Nephron (organoid): ENCODE measurements at regions not wholly inside any gene's neighbourhood (a gene's known extent, or its start where the extent isn't known, plus 50 kb on each side); places are given as distances from the start of the nearest gene placed in this dataset.

Source experiments
- H3K27ac Mint-ChIP-seq, 3 experiments: 2 replicates each; pipeline ENCODE4 v1.8.0; 2020; ENCODE audit warnings: mixed read lengths in 3 of 3, mild to moderate bottlenecking in 2 of 3, moderate library complexity in 1 of 3
- H3K27me3 Mint-ChIP-seq: 2 replicates; pipeline ENCODE4 v1.8.0; 2021; ENCODE audit warnings: low read depth, mild to moderate bottlenecking, moderate library complexity, mixed read lengths
- H3K36me3 Mint-ChIP-seq: 2 replicates; pipeline ENCODE4 v1.8.0; 2020; ENCODE audit warnings: low read depth, mixed read lengths
- H3K4me1 Mint-ChIP-seq: 2 replicates; pipeline ENCODE4 v1.8.0; 2020; ENCODE audit warnings: mixed read lengths
- H3K4me3 Mint-ChIP-seq, 3 experiments: 2 replicates each; pipeline ENCODE4 v1.8.0; 2020; ENCODE audit warnings: mild to moderate bottlenecking in 3 of 3, mixed read lengths in 3 of 3, moderate library complexity in 2 of 3
- H3K9me3 Mint-ChIP-seq: 2 replicates; pipeline ENCODE4 v1.8.0; 2020; ENCODE audit warnings: mixed read lengths
- CTCF ChIP-seq, 3 experiments: fragments of 200-600 bp; sonication (generic); IDR thresholded peaks; one replicate each; pipeline ENCODE4 v1.5.0; 2021; ENCODE audit warnings: antibody characterized with exemption in 3 of 3; ENCODE audit not compliant: unreplicated experiment in 3 of 3

DNA sequence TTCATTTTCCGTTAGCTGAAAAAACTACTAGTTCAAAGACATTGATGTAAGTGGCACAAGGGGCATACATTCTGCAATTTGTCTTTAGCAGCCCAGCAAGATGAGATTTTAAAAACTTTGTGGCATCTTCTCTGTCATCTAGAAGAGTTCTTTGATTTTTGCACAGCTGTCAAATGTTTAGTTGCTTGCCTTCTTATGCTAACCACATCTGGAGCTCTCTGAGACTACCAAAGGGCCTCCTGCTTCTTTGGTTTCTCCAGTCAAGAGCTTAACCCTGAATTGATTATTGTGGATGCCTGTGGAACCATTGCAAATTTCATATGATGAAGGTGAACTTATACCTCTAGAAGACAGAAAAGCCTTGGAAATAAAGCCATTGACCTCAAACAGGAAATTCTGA lies 468.7 kb upstream of the RGMA start:
- H3K27ac Mint-ChIP-seq, result no peak overlapping the region
- H3K9me3 Mint-ChIP-seq, result no peaks in the 10 kb centered on the region
- H3K4me3 Mint-ChIP-seq, result no peak overlapping the region
- H3K36me3 Mint-ChIP-seq, result no peaks in the 10 kb centered on the region
- TF ChIP-seq CTCF (IDR thresholded peaks at IDR 0.05; ENCODE audit: unreplicated experiment in 3 of 3), result no peak
- peaks cover 6% of the 10 kb centered on the region for H3K4me1 Mint-ChIP-seq
- H3K27me3 Mint-ChIP-seq, result peaks cover 6% of the 10 kb centered on the region

- no peak for TF ChIP-seq CTCF (IDR thresholded peaks at IDR 0.05; ENCODE audit: unreplicated experiment in 3 of 3)
- peaks cover 6% of the 10 kb centered on the region for H3K27me3 Mint-ChIP-seq
- H3K4me3 Mint-ChIP-seq, result no peak overlapping the region
- H3K9me3 Mint-ChIP-seq, result peaks cover 3% of the 10 kb centered on the region
- H3K27ac Mint-ChIP-seq, result no peak overlapping the region
- H3K36me3 Mint-ChIP-seq, result no peaks in the 10 kb centered on the region
- H3K4me1 Mint-ChIP-seq, result no peaks in the 10 kb centered on the region
These were observed 464.3 kb upstream of the RGMA start for GRCh38 chr15:93553167-93553935.

- Mint-ChIP-seq H3K4me3 (no peak overlapping the region), H3K27me3 (peaks cover 4% of the 10 kb centered on the region), H3K27ac (no peak overlapping the region), H3K9me3 (peaks cover 14% of the 10 kb centered on the region), H3K36me3 (no peaks in the 10 kb centered on the region), H3K4me1 (peaks cover 5% of the 10 kb centered on the region)
- no peak for TF ChIP-seq CTCF (IDR thresholded peaks at IDR 0.05; ENCODE audit: unreplicated experiment in 3 of 3)
These were observed 454.1 kb upstream of the RGMA start for GRCh38 chr15:93543093-93543492.

DNA sequence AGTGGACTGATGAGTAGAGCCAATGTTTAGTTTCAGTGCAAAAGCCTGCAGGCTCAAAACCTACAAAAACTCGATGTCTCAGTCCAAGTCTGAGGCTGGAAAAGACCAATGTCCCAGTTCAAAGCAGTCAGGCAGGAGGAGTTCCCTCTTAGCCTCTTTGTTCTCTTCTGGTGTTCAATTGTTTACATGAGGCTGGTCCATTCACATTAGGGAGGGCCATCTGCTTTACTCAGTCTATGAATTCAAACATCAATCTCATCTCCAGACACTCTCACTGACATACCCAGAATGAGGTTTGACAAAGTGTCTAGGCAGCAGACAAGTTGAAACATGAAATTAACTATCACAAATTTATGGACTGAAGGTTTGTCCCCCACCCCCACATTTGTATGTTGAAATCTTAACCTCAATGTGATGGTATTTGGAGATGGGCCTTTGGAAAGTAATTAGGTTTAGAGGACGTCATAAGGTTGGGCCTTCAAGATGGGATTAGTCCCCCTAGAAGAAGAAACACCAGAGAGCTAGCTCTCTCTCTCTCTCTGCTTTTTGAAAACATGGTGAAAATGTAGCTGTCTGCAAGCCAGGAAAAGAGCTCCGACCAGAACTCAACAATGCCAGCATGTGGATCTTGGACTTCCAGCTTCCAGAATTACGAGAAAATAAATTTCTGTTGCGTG lies 438.5 kb upstream of the RGMA start:
- no peak overlapping the region for H3K4me3 Mint-ChIP-seq
- no peaks in the 10 kb centered on the region for H3K36me3 Mint-ChIP-seq
- peaks cover 24% of the 10 kb centered on the region for H3K4me1 Mint-ChIP-seq
- H3K9me3 Mint-ChIP-seq, result no peaks in the 10 kb centered on the region
- H3K27ac Mint-ChIP-seq, result no peak overlapping the region
- TF ChIP-seq CTCF (IDR thresholded peaks at IDR 0.05; ENCODE audit: unreplicated experiment in 3 of 3), result no peak
- no peaks in the 10 kb centered on the region for H3K27me3 Mint-ChIP-seq

DNA sequence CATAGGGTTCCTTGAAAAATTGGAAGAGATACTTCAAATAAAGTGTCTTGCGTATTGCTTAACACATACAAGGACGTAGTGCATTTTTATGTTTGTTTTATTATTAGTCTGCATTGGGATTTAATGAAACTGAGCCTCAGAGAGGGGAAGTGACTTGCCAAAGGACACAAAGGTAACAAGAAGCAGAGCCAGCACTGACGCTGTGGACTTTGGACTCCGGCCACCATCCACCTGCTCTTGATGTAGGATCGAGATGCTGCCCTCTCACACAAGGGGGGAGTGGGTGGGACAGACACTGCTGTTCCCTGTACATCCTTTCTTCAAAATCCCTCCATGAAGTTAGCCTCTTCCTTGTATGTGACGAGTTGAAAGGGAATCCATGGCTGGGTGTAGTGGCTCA lies 435.4 kb upstream of the RGMA start:
- TF ChIP-seq CTCF (IDR thresholded peaks at IDR 0.05; ENCODE audit: unreplicated experiment in 3 of 3), result no peak
- Mint-ChIP-seq H3K4me3 (no peak overlapping the region), H3K27ac (peak overlapping the region in 1 of 3 experiments; percentile 22), H3K36me3 (no peaks in the 10 kb centered on the region), H3K27me3 (no peaks in the 10 kb centered on the region), H3K9me3 (no peaks in the 10 kb centered on the region), H3K4me1 (peaks cover 42% of the 10 kb centered on the region)
